ENCODE measurements at regions not wholly inside any gene's neighbourhood (a gene's known extent, or its start where the extent isn't known, plus 50 kb on each side); places are given as distances from the start of the nearest gene placed in this dataset.

DNA sequence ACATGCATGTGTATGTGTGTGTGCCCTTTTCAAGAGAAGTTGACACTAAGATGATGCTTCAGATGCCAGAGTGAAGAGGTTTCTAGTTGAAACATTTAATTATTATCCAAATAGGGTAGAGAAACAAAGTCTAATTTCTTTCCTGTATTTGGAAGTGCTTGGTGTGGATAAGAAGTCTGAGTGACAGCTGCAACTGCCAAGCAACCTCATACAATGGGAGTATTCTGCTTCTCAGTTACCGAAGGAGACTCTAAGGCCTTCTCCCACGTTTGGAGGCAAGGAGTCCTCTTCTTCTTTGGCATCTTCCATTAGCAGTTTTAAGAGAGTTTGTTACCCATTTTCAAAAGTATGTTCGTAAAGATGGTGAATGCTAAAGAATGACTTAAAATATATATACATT, 82.4 kb downstream of the HDGFL1 start:
- intact Hi-C loops (cut with DNase I; ENCODE audit: low total_unique reads), result no loop called here
- Histone ChIP-seq H3K27me3 (no peaks in the 10 kb centered on the region), H3K36me3 (no peaks in the 10 kb centered on the region), H3K9me3 (no peaks in the 10 kb centered on the region), H3K27ac (no peak overlapping the region), H3K4me3 (no peak overlapping the region), H3K4me1 (no peaks in the 10 kb centered on the region)
- no peak for TF ChIP-seq POLR2AphosphoS5 (IDR thresholded peaks at IDR 0.05)
- TF ChIP-seq EP300 (IDR thresholded peaks at IDR 0.05), result no peak
- TF ChIP-seq, protein P1, sequence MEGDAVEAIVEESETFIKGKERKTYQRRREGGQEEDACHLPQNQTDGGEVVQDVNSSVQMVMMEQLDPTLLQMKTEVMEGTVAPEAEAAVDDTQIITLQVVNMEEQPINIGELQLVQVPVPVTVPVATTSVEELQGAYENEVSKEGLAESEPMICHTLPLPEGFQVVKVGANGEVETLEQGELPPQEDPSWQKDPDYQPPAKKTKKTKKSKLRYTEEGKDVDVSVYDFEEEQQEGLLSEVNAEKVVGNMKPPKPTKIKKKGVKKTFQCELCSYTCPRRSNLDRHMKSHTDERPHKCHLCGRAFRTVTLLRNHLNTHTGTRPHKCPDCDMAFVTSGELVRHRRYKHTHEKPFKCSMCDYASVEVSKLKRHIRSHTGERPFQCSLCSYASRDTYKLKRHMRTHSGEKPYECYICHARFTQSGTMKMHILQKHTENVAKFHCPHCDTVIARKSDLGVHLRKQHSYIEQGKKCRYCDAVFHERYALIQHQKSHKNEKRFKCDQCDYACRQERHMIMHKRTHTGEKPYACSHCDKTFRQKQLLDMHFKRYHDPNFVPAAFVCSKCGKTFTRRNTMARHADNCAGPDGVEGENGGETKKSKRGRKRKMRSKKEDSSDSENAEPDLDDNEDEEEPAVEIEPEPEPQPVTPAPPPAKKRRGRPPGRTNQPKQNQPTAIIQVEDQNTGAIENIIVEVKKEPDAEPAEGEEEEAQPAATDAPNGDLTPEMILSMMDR (IDR thresholded peaks at IDR 0.05), result no peak
- no peak for TF ChIP-seq POLR2A (IDR thresholded peaks at IDR 0.05)
- 74 to 78% (median 77%) methylated on average over 3 of the region's 3 CpGs for WGBS, 5 donors
- DNase-seq, result no peak

- H3K4me1 ChIP-seq, result peaks cover 0 to 17% (median 4%) of the 10 kb centered on the region in 4 donors
- H3K36me3 ChIP-seq, result no peaks in the 10 kb centered on the region
- no peak overlapping the region for H3K27ac ChIP-seq
- WGBS, 5 donors, result 59 to 69% (median 62%) methylated on average over 7 of the region's 7 CpGs
- TF ChIP-seq POLR2A (IDR thresholded peaks at IDR 0.05) (no peak), EP300 (IDR thresholded peaks at IDR 0.05) (no peak), POLR2AphosphoS5 (IDR thresholded peaks at IDR 0.05) (no peak)
- TF ChIP-seq, protein P1 (IDR thresholded peaks at IDR 0.05), result no peak
- no peaks in the 10 kb centered on the region for H3K9me3 ChIP-seq
- no peaks in the 10 kb centered on the region for H3K27me3 ChIP-seq
- no peak for DNase-seq
- H3K4me3 ChIP-seq, result no peak overlapping the region
- intact Hi-C loops (cut with DNase I; ENCODE audit: low total_unique reads), result no loop called here
Measured at GRCh38 chr6:22653980-22654610, 84.7 kb downstream of the HDGFL1 start.

GRCh38 chr6:22656706-22657351, 87.5 kb downstream of the HDGFL1 start:
- Histone ChIP-seq H3K9me3 (no peaks in the 10 kb centered on the region), H3K36me3 (no peaks in the 10 kb centered on the region), H3K4me1 (peaks cover 0 to 17% (median 4%) of the 10 kb centered on the region in 4 donors), H3K27ac (no peak overlapping the region), H3K27me3 (no peaks in the 10 kb centered on the region), H3K4me3 (no peak overlapping the region)
- TF ChIP-seq POLR2AphosphoS5 (IDR thresholded peaks at IDR 0.05), result no peak
- TF ChIP-seq EP300 (IDR thresholded peaks at IDR 0.05), result no peak
- TF ChIP-seq POLR2A (IDR thresholded peaks at IDR 0.05), result no peak
- TF ChIP-seq, protein P1 (IDR thresholded peaks at IDR 0.05), result no peak
- WGBS, 5 donors, result 66 to 74% (median 72%) methylated on average over 3 of the region's 3 CpGs
- intact Hi-C loops (cut with DNase I; ENCODE audit: low total_unique reads), result no loop called here
- DNase-seq, result no peak

DNA sequence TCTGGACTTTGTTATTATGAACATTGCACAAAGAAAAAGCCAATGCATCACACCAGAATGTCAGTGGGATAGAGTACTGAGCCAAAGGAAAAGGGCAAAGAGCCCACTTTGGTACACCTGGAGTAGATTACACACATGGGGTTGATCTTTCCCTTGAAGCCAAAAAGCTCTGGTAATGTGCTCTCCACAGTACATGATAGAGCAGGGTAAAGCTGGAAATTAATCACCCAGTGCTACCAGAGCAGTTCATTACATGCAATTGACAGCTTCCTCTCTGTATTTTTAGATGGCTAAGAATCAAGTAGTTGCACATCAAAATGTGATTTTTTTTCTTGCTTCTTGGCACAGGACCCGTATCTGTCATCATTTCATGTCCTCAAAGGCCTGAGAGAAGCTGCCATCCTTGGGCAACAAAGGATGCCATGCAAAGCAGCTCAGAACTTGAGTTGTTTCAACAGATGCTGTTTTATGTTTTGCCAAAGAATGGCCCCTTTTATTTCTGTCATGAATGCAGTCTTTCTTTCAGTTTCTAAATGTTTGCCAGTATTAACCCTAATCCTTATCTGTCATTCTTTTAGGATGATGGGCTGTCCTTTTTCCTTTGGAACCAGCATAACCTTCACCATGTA, 88.1 kb downstream of the HDGFL1 start:
- Histone ChIP-seq H3K4me3 (no peak overlapping the region), H3K27ac (no peak overlapping the region), H3K9me3 (no peaks in the 10 kb centered on the region), H3K27me3 (no peaks in the 10 kb centered on the region), H3K36me3 (no peaks in the 10 kb centered on the region), H3K4me1 (peaks cover 0 to 17% (median 4%) of the 10 kb centered on the region in 4 donors)
- intact Hi-C loops (cut with DNase I; ENCODE audit: low total_unique reads), result no loop called here
- no peak for TF ChIP-seq POLR2A (IDR thresholded peaks at IDR 0.05)
- TF ChIP-seq, protein P1 (IDR thresholded peaks at IDR 0.05), result no peak
- no peak for TF ChIP-seq EP300 (IDR thresholded peaks at IDR 0.05)
- TF ChIP-seq POLR2AphosphoS5 (IDR thresholded peaks at IDR 0.05), result no peak
- DNase-seq, result peak in 1 of 2 donors; percentile 54
- WGBS, 5 donors, result 44 to 61% (median 53%) methylated on average over 1 of the region's 1 CpG

All from stomach (tissue), 8 donors.